HEK293T (cell line): ENCODE measurements at regions not wholly inside any gene's neighbourhood (a gene's known extent, or its start where the extent isn't known, plus 50 kb on each side); places are given as distances from the start of the nearest gene placed in this dataset.

Experiments used
- BHLHE40 ChIP-seq: fragments of 450-650 bp; IDR thresholded peaks from 2 replicates; pipeline ENCODE4 v1.6.1; 2016; ENCODE audit warnings: mild to moderate bottlenecking, moderate library complexity, borderline replicate concordance
- CTBP1 ChIP-seq: fragments of 450-650 bp; IDR thresholded peaks from 2 replicates; pipeline ENCODE4 v1.6.1; 2016; ENCODE audit warnings: borderline replicate concordance
- SP1 ChIP-seq: fragments of 450-650 bp; IDR thresholded peaks from 2 replicates; pipeline ENCODE4 v1.6.1; 2017

DNA sequence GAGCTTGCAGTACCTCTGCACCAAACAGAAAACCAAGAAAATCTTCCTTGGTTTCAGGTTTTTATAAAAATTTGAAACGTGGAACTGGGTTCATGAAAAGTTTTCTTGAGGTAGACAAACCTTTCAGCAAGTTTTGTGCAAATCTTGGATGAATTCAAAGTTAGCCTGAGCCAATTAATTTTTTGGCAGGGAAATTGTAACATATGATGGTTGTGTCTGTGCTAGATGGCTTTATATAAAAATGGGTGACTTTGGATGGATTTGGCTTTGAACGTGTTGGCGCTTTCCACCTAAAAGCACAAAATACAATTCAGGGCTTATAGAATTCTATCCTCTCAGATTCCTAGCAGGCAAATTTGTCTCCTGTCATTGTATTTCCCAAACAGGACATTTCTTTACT lies 524.4 kb downstream of the CAAP1 start:
- no peak for TF ChIP-seq CTBP1
- no peak for TF ChIP-seq BHLHE40
- no peak for TF ChIP-seq SP1
